ENCODE measurements at regions not wholly inside any gene's neighbourhood (a gene's known extent, or its start where the extent isn't known, plus 50 kb on each side); places are given as distances from the start of the nearest gene placed in this dataset.

DNA sequence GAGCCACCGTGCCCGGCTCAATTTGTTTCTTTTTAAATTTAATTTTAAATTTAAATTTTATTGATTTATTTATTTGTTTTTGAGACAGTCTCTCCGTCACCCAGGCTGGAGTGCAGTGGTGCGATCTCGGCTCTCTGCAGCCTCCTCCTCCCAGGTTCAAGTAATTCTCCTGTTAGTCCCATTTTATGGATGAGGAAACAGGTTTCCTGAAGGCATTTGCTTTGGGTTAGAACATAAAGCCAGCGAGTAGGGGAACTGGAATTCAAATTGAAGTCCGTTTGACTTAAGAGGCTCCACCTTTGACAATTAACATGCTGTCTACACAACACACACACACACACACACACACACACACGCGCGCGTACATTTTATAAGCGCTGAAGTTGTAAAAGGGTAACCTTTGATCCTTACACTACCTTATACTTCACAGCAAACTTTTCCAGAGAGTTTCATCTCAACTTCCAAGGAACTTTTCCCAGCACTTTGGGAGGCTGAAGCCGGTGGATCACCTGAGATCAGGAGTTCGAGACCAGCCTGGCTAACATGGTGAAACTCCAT is 232.0 kb downstream of the BCAS1 start:
- intact Hi-C loops (cut with micrococcal nuclease), result no loop called here

DNA sequence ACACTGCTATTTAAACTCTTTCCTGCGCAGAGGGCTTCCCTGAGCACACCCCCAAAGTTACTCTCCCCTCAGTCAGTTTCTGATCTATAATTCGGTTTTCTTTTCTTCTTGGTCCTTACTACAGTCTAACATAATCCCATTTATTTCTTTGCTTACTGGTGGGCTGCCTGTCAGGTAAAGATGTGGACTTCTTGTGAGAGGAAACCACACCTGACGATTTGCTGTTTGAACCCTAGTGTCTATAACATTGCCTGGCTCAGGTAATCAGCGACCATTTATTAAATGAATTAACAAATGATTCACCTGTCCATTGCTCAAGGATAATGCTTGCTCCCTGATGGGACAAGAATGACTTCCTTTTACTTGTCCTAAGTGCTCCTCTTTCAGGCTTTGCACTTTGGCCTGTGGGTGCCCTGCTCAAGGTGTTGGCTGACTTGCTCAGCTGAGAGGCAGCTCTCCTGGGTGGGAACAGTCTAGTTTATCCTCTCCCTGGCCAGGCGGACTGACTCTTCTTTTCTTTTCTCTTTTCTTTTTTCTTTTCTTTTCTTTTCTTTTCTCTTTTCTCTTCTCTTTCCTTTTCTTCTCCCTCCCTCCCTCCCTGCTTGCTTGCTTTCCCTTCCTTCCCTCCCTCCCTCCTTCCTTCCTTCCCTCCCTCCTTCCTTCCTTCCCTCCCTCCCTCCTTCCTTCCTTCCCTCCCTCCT is 233.1 kb downstream of the BCAS1 start:
- intact Hi-C loops (cut with micrococcal nuclease), result no loop called here

DNA sequence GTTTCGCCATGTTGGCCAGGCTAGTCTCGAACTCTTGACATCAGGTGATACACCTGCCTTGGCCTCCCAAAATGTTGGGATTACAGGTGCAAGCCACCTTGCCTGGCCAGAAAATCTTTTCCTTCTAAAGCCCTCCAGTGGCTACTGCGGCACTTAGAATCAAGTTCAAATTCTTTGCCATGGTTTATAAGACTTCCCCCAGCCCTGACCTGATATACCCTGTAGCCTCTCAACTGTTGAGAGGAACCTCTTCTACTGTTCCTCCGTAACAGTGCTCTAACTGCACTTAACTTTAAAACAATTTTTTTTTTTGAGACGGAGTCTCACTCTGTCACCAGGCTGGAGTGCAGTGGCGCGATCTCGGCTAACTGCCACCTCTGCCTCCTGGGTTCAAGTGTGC is 235.6 kb downstream of the BCAS1 start:
- intact Hi-C loops (cut with micrococcal nuclease), result loop anchor here (5.0 kb wide), 1 partner anchor 33 kb away; no protein-coding TSS in a partner anchor

GRCh38 chr20:53834062-53834442 is 236.3 kb downstream of the BCAS1 start:
- intact Hi-C loops (cut with micrococcal nuclease), result loop anchor here (5.0 kb wide), 1 partner anchor 33 kb away; no protein-coding TSS in a partner anchor

- intact Hi-C loops (cut with micrococcal nuclease), result loop anchor here (5.0 kb wide), 1 partner anchor 34 kb away; no protein-coding TSS in a partner anchor
These were observed 236.9 kb downstream of the BCAS1 start for GRCh38 chr20:53833333-53834061.

DNA sequence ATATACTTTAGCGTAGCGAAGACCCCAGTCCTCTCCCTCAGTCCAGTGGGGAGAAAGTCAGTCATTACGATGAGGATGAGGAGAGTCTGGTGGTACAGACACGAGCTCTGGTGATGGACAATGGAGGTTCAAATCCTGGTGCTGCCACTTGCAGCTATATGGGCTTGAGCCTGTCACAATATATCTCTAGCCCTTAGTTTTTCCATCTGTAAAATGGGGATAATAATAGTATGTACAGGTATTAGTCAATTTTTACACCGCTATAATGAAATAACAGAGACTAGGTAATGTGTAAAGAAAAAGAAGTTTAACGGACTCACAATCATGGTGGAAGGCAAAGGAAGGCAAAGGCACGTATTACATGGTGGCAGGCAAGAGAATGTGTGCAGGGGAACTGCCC is 237.9 kb downstream of the BCAS1 start:
- intact Hi-C loops (cut with micrococcal nuclease), result loop anchor here (5.0 kb wide), 1 partner anchor 35 kb away; no protein-coding TSS in a partner anchor

- intact Hi-C loops (cut with micrococcal nuclease), result loop anchor here (5.0 kb wide), 1 partner anchor 35 kb away; no protein-coding TSS in a partner anchor
These were observed 238.2 kb upstream of the ZNF217 start for GRCh38 chr20:53831812-53832211.

GRCh38 chr20:53831228-53831627 is 237.6 kb upstream of the ZNF217 start:
- intact Hi-C loops (cut with micrococcal nuclease), result loop anchor here (5.0 kb wide), 1 partner anchor 36 kb away; no protein-coding TSS in a partner anchor

GRCh38 chr20:53829724-53830521 is 236.3 kb upstream of the ZNF217 start:
- intact Hi-C loops (cut with micrococcal nuclease), result loop anchor here (1.0 to 5.0 kb wide), 3 partner anchors 13 to 79 kb away; no protein-coding TSS in a partner anchor

- intact Hi-C loops (cut with micrococcal nuclease), result loop anchor here (1.0 to 2.0 kb wide), 2 partner anchors 14 to 78 kb away; no protein-coding TSS in a partner anchor
These were observed 235.7 kb upstream of the ZNF217 start for GRCh38 chr20:53829255-53829723.

DNA sequence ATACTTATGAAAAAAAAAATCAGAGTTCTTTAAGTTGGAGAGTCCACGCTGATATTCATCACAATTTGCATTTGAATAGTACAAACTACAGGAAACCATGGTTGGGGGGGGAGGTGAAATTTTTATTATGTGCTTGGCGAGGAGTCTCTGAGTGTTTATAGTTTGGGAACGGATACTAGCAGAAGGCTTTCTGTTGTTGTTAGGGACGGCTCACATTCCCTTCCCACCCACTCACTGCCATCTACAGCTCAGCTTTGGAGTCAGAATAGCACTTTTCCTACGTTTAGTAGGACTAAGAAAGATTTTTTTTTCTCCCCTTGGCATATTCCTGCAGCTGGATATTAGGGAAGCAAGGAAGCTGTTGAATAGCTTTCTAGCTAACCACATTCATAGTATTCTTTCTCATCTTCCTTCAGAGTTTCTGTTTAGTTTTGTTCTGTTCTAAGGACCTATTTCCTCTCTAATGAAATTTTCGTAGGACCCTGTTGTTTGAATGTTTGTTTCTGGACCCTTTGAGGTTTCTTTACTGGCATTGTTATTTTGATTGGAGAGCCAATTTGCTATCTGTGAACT is 235.1 kb upstream of the ZNF217 start:
- intact Hi-C loops (cut with micrococcal nuclease), result loop anchor here (1.0 to 2.0 kb wide), 2 partner anchors 14 to 77 kb away; no protein-coding TSS in a partner anchor

DNA sequence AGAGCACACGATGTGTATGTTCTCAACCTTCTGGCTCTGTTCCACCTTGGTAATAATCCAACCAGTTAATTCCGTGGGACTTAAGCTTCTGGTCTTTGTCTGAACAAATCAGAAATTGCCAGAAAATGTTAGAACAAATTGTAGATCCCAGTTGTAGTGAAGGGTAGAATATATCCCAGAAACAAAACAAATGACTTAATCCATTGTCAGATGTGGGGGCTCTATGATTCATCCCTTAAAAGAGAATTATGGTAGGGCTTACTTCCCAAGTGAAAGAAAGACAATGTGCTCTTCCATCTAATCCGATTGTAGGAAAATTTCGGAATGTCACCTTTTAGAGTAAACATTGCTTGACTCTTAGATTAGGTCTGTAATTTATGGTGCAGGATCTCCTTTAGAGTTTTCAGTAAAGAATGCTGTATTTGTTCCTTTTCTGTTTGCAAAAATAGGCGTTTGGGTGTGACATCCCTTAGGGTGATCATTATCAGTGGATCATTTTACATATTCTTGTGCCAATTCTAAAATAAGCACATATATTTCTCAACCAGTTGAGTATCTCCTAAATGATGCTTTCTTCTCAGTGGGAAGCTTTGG is 234.5 kb upstream of the ZNF217 start:
- intact Hi-C loops (cut with micrococcal nuclease), result loop anchor here (2.0 kb wide), 1 partner anchor 15 kb away; no protein-coding TSS in a partner anchor

DNA sequence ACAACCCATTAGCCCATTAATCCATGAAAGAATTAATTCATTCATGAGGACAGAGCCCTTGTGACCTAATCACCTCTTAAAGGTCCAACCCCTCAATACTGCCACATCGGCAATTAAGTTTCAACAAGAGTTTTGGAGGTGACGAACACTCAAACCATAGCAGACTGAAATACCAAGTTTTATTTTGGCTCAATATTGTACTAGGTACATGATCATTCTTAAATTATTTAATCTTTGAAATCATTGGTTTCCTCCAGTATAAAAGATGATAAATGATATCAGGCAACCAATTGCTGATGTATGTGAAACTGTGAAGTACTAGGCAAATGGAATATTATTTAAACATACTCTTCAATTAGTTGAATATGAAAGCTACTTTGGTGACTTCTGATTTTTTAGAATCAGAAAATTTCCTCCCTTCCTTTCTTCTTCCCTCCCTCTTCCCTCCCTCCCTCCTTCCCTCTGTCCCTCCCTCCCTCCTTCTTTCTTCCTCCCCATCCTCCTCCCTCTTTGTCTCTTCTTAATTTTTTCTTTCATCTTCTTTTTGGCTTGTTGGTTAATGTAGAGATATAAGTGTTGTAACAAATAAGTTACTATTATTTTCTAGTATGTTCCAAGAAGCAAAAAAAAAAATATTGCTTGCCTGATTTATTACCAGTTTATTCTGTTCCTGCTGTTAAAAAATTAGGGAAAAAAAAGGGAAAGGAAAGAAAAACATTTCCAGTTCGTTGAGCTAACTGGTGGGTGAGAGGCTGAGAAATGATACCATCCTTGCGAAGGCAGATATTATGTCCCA is 233.9 kb upstream of the ZNF217 start:
- intact Hi-C loops (cut with micrococcal nuclease), result loop anchor here (2.0 kb wide), 1 partner anchor 15 kb away; no protein-coding TSS in a partner anchor

DNA sequence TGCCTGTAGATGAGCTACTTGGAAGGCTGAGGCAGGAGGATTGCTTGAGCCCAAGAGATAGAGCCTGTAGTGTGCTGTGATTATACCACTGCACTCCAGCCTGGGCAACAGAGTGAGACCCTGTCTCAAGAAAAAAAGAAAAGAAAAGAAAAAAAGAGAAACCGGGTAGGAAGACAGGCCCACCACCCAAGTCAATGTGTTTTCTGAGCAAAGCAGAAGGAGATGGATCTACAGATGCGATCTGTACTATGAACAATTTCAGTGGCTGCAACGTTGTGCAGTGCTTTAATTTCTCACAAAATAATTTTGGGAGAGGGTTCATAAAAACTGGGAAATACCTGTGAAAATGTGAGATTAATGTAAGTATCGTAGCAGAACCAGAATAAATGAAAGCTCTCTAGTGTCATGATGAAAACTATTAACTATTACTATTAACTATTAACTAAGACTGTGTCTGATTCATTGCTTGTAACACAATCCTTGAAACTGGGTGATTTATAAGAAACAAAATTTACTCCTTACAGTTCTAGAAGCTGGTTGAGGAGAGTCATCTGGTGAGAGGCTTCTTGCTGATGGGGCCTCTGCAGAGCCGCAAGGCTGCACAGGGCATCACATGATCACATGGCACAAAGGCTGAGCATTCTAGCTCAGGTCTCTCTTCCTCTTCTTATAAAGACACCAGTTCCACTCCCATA is 233.1 kb upstream of the ZNF217 start:
- intact Hi-C loops (cut with micrococcal nuclease), result no loop called here

GRCh38 chr20:53826090-53826489 is 232.5 kb upstream of the ZNF217 start:
- intact Hi-C loops (cut with micrococcal nuclease), result no loop called here

GRCh38 chr20:53825282-53825681 is 231.6 kb upstream of the ZNF217 start:
- intact Hi-C loops (cut with micrococcal nuclease), result no loop called here

DNA sequence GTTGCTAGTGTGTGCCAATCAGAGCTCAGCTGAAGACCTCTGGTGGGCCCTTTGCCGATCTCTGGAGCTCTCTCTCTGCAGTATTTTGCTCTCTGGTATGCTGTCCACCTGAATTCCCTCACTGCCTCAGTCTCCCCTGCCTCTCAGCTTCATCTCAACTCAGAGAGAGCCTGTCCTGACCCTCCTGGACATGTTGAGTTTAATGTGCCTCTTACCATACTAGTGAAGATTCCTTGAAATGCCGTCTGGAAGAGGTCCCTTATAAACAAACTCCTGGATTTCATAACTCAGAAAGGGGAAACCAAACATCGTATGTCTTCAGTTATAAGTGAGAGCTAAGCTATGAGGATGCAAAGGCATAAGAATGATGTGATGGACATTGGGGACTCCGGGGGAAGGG is 231.1 kb upstream of the ZNF217 start:
- intact Hi-C loops (cut with micrococcal nuclease), result no loop called here

DNA sequence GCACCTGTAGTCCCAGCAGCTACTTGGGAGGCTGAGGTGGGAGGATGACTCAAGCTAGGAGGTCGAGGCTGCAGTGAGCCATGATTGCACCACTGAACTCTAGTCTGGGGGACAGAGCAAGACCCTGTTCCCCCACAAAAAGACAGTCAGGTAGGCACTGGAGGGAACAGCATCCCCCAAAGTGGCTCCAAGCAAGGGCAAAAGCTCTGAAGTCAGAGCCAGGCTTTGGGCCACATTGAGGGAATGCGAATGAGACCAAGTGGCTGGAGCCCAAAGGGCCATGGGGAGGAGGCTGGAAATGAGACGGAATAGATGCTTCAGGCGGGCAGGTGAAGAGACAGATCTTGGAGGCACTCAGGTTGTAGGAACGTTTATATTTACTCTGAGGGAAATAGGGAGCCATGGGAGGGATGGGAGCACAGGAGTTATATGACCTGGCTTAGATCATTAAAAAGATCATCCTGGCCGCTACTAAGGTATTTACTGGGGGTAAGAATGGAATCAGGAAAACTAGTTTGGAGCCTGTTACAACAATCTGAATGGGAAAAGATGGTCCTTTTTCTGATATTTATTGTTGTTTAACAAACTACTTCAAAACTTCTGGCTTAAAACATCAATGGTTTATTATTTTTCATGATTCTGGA is 229.6 kb upstream of the ZNF217 start:
- intact Hi-C loops (cut with micrococcal nuclease), result no loop called here

All from T-helper 1 cell treated with Interleukin-12 subunit alpha and Interleukin-12 subunit beta and Interleukin-4 antibody, amounts not matched to agents 30 ng/mL and 1 ng/mL, for 36 hours (primary cell).